DND-41 (cell line): ENCODE measurements at regions not wholly inside any gene's neighbourhood (a gene's known extent, or its start where the extent isn't known, plus 50 kb on each side); places are given as distances from the start of the nearest gene placed in this dataset.

ENCODE experiments used
- ATAC-seq: fragments of 200-7000 bp; cut with Tn5 transposase; 3 replicates; pipeline ENCODE4 v1.9.1; 2021; ENCODE audit warnings: low read depth; ENCODE audit not compliant: insufficient read depth
- DNase-seq: peaks from one replicate; pipeline ENCODE4 v3.0.0-alpha.2; 2020
- H2AFZ ChIP-seq: 2 replicates; pipeline ENCODE4 v1.6.0; 2012; ENCODE audit warnings: low read depth, low read length
- H3K27ac ChIP-seq: 2 replicates; pipeline ENCODE4 v1.5.1; 2012; ENCODE audit warnings: low read length, inconsistent platforms
- H3K27me3 ChIP-seq: fragments of 200-600 bp; sonication (generic); 2 replicates; pipeline ENCODE4 v1.6.0; 2012; ENCODE audit warnings: low read length, mild to moderate bottlenecking, inconsistent platforms; ENCODE audit not compliant: insufficient read depth, poor library complexity
- H3K36me3 ChIP-seq: 2 replicates; pipeline ENCODE4 v1.5.1; 2012; ENCODE audit warnings: low read length, inconsistent platforms; ENCODE audit not compliant: insufficient read depth
- H3K4me1 ChIP-seq: 2 replicates; pipeline ENCODE4 v1.5.1; 2012; ENCODE audit warnings: mild to moderate bottlenecking, low read length; ENCODE audit not compliant: insufficient read depth
- H3K4me2 ChIP-seq: 2 replicates; pipeline ENCODE4 v1.6.0; 2012; ENCODE audit warnings: mild to moderate bottlenecking, moderate library complexity, low read length, inconsistent platforms; ENCODE audit not compliant: insufficient read depth
- H3K4me3 ChIP-seq, 2 experiments: fragments of 200-600 bp in 1 of 2; shearing (Covaris generic) in 1 of 2; 2 replicates each; pipeline ENCODE4 v1.5.1; 2012 to 2016; ENCODE audit warnings: inconsistent platforms in 2 of 2, low read length in 2 of 2, mild to moderate bottlenecking in 2 of 2, low read depth in 1 of 2, moderate library complexity in 1 of 2
- H3K79me2 ChIP-seq: 2 replicates; pipeline ENCODE4 v1.6.0; 2012; ENCODE audit warnings: low read length, inconsistent platforms; ENCODE audit not compliant: insufficient read depth
- H3K9ac ChIP-seq: 2 replicates; pipeline ENCODE4 v1.6.0; 2012; ENCODE audit warnings: low read depth, mild to moderate bottlenecking, inconsistent platforms, low read length, moderate library complexity
- H3K9me3 ChIP-seq: 2 replicates; pipeline ENCODE4 v1.5.1; 2012; ENCODE audit warnings: low read length, moderate library complexity, mild to moderate bottlenecking, inconsistent platforms; ENCODE audit not compliant: insufficient read depth, severe bottlenecking
- H4K20me1 ChIP-seq: 2 replicates; pipeline ENCODE4 v1.6.0; 2012; ENCODE audit warnings: low read length; ENCODE audit not compliant: insufficient read depth
- CTCF ChIP-seq: IDR thresholded peaks from 2 replicates; pipeline ENCODE4 v1.5.1; 2012; ENCODE audit warnings: borderline replicate concordance, low read length, moderate library complexity, mild to moderate bottlenecking; ENCODE audit not compliant: poor library complexity, severe bottlenecking; ENCODE audit errors: extremely low read depth
- EZH2 ChIP-seq: IDR thresholded peaks from 3 replicates; pipeline ENCODE4 v1.6.1; 2012; ENCODE audit warnings: borderline replicate concordance, low read depth, mild to moderate bottlenecking, moderate library complexity, low read length, inconsistent platforms; ENCODE audit not compliant: severe bottlenecking

GRCh38 chr12:60173224-60174170 lies 577.7 kb downstream of the SLC16A7 start:
- no peaks in the 10 kb centered on the region for H3K27me3 ChIP-seq
- ATAC-seq (no peak), DNase-seq (no peak)
- no peak overlapping the region for H3K27ac ChIP-seq
- H2AFZ ChIP-seq = no peak overlapping the region
- no peaks in the 10 kb centered on the region for H3K79me2 ChIP-seq
- H3K4me1 ChIP-seq = no peaks in the 10 kb centered on the region
- no peak overlapping the region for H3K4me2 ChIP-seq
- no peaks in the 10 kb centered on the region for H4K20me1 ChIP-seq
- no peaks in the 10 kb centered on the region for H3K9me3 ChIP-seq
- H3K4me3 ChIP-seq = no peak overlapping the region
- H3K9ac ChIP-seq = no peak overlapping the region
- no peaks in the 10 kb centered on the region for H3K36me3 ChIP-seq
- TF ChIP-seq CTCF (no peak), EZH2 (no peak)

GRCh38 chr12:60174476-60174875 lies 578.6 kb downstream of the SLC16A7 start:
- Histone ChIP-seq H3K27ac (no peak overlapping the region), H3K9ac (no peak overlapping the region), H3K79me2 (no peaks in the 10 kb centered on the region), H3K4me1 (no peaks in the 10 kb centered on the region), H3K4me3 (no peak overlapping the region), H2AFZ (no peak overlapping the region), H3K9me3 (no peaks in the 10 kb centered on the region), H4K20me1 (no peaks in the 10 kb centered on the region), H3K27me3 (no peaks in the 10 kb centered on the region), H3K4me2 (no peak overlapping the region), H3K36me3 (no peaks in the 10 kb centered on the region)
- TF ChIP-seq CTCF (no peak), EZH2 (no peak)
- DNase-seq (no peak), ATAC-seq (no peak)

GRCh38 chr12:60174941-60175340 lies 579.1 kb downstream of the SLC16A7 start:
- TF ChIP-seq EZH2 (no peak), CTCF (no peak)
- no peak overlapping the region for H3K4me2 ChIP-seq

More at GRCh38 chr12:60174941-60175340, 579.1 kb downstream of the SLC16A7 start:
- Histone ChIP-seq H3K27me3 (no peaks in the 10 kb centered on the region), H4K20me1 (no peaks in the 10 kb centered on the region), H3K79me2 (no peaks in the 10 kb centered on the region), H3K36me3 (no peaks in the 10 kb centered on the region), H3K9me3 (no peaks in the 10 kb centered on the region), H3K4me1 (no peaks in the 10 kb centered on the region), H2AFZ (no peak overlapping the region), H3K27ac (no peak overlapping the region), H3K9ac (no peak overlapping the region), H3K4me3 (no peak overlapping the region)
- ATAC-seq (no peak), DNase-seq (no peak)
